GM20000 (cell line): ENCODE measurements at regions not wholly inside any gene's neighbourhood (a gene's known extent, or its start where the extent isn't known, plus 50 kb on each side); places are given as distances from the start of the nearest gene placed in this dataset.

Experiments
- DNase-seq: peaks from one replicate; pipeline ENCODE4 v3.0.0; 2012; ENCODE audit warnings: low spot score
- TF ChIP-seq, protein P1 (sequence below): IDR thresholded peaks from 2 replicates; pipeline ENCODE4 v1.5.1; 2012; ENCODE audit warnings: mild to moderate bottlenecking, control low read depth; ENCODE audit errors: extremely low read depth, missing control alignments

DNA sequence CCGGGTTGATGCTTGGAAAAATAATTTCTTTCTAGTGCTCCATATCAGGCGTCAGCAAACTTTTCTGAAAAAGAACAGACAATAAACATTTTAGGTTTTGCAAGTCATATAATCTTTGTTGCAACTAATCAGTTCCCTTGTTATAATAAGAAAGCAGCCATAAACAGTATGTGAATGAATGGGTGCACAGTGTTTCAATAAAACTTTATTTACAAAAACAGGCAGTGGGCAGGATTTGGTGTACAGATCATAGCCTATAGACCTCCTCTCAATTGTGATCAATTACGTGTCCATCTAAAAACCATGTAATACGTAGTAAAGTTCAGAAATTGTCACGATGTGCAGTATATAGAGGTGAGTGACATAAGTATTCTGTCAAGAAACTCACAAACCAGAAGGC lies 143.4 kb downstream of the AREG start:
- no peak for DNase-seq

DNA sequence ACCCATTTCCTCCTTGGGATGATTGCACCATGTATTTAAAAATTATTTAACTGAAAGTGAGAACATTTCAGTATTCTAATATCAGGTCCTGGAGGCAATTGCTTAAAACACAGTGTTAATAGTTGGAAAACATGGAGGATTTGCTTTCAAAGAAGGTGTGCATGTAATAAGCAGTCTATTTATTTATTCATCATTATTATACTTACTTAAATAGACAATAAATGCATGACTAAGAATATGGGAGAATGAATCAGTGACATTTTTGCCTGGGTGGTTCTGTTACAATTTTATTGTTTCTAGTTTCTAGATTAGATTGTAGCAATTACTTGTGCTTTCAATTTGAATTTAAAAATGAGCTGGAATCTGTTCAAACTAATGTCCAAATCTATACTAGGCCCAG lies 145.5 kb downstream of the AREG start:
- TF ChIP-seq, protein P1, sequence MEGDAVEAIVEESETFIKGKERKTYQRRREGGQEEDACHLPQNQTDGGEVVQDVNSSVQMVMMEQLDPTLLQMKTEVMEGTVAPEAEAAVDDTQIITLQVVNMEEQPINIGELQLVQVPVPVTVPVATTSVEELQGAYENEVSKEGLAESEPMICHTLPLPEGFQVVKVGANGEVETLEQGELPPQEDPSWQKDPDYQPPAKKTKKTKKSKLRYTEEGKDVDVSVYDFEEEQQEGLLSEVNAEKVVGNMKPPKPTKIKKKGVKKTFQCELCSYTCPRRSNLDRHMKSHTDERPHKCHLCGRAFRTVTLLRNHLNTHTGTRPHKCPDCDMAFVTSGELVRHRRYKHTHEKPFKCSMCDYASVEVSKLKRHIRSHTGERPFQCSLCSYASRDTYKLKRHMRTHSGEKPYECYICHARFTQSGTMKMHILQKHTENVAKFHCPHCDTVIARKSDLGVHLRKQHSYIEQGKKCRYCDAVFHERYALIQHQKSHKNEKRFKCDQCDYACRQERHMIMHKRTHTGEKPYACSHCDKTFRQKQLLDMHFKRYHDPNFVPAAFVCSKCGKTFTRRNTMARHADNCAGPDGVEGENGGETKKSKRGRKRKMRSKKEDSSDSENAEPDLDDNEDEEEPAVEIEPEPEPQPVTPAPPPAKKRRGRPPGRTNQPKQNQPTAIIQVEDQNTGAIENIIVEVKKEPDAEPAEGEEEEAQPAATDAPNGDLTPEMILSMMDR: no peak
- no peak for DNase-seq

More for the DNA sequence above, 143.4 kb downstream of the AREG start:
- TF ChIP-seq, protein P1: no peak

DNA sequence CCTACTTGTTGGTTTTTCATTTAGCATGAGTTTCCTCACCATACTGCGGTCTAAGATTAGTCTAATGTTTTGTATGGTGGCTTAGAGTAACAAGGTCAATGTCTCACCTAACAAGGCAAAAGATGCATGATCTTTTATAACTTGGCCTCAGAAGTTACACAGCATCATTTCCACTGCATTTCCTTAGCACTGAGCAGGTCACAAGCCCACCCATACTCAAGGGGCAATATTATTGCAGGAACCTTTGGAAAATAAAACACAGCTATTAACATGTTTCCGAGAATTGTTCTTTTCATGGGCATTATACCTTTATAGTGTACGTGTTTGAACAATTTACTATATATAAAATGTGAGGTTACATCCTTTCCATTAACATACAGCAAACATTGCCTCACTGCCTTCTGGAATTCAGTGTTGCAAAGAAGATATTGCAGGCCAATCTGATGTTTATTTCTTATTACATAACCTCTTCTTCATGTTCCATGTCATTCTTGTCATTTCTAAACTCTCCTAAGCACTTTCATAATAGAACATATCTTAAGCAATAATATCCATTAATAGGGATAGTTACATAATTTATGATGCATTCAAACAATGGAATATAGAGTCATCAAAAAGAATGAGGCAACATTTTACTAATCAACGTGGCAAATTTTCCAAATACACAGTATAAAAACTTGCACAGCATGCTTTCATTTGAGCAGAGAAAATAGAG lies 153.8 kb downstream of the AREG start:
- DNase-seq: no peak
- TF ChIP-seq, protein P1: no peak

DNA sequence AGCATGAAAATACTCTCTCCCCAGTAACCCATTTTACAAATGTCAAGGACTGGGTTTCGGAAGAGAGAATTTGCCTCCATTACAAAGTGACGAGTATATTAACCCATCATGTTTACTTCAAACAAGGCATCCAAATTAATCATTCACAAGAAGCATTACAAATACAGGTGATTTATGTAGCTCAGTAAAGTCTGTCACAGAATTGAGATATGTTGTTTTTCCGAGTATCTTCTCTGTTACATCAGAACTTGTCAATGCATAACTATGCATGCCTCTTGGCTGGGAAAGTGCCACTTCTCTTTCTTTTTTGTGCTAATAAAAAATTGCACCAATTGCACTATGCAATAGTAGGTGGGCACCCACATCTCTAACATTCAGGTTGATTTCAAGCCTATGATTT lies 158.2 kb downstream of the AREG start:
- TF ChIP-seq, protein P1: no peak

DNA sequence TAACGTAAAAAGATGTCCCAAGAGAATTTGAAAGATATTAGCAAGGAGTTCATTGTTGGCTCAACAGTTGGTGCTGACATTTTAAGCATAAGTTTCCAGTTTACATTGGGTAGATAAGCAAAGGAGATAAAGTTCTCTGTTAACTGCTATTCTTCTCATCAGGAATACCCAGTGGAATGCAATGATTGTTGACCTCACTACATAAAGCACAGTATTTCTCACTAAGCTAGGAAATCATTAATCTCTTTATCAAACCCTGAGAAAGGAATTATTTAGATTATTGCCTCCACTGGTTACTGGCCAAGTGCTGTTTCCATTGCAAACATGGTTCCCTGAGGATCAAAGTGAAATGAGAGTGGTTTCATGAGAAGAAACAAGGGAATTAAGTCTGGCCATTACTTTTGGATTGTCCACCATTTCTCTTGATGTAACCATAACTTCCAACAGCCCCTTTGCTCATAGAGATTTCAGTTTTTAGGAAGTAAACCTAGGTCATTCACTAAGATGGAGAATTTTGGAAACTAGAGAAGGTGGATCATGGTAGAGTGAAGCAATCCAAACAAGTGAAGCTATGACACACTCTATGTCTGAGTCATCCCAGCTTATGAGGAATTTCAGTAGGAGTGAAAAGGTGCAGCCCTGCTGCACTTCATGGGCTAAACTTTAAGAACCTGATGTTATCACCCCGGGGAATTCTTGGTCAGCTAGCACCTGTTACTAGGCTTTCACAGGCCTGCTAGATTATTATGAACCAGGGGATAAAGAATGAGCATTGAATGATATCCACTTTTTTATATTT lies 163.4 kb downstream of the AREG start:
- TF ChIP-seq, protein P1: no peak

More for the DNA sequence above, 158.2 kb downstream of the AREG start:
- DNase-seq: no peak

DNA sequence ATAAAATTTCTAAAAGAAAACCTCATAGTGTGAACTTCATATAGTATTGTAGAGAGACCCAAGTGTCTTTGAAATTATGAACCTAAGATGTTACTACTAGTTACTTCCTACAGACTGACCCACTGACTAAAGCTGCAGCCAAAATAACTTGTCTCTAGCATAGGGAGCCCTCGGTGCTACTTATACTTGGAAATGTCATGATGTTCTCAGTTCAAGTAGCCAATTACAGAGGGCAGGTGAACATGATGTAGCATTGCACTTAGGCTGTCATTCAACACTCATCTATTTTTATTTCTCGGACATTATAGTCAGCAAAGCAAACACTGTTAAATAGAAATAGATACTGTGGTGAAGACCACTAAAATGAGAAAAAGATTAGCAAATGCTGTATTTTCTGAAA lies 165.6 kb downstream of the AREG start:
- no peak for DNase-seq
- TF ChIP-seq, protein P1: no peak

More for the DNA sequence above, 163.4 kb downstream of the AREG start:
- no peak for DNase-seq

DNA sequence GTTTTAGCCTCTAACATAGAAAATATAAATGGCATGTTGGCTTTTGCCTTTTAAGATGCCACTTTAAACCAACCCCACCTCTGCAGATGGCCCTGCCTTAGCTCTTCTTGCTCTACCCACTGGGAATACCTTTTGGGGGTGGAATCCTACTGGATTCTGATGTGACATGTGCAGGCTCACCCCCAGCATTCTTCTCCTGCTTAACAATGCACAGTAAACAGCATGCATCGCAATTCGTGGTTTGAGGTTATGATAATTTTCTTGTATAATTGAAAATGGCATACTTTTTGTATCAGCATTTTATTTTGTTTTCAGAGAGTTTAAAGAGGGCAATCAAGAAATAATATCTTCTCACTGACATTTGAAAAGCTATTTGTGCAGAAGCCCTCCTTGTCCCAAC lies 167.9 kb downstream of the AREG start:
- TF ChIP-seq, protein P1: no peak
- DNase-seq: no peak
